Stimulated activated CD4-positive, alpha-beta T cell treated with anti-CD3 and anti-CD28 coated beads, Interleukin-2, amount 100 ng/mL, for 4 hours (primary cell): ENCODE measurements at regions not wholly inside any gene's neighbourhood (a gene's known extent, or its start where the extent isn't known, plus 50 kb on each side); places are given as distances from the start of the nearest gene placed in this dataset.

Experiments
- DNase-seq: peaks from one replicate; pipeline ENCODE4 v3.0.0-alpha.2; 2020; ENCODE audit warnings: low read depth

GRCh38 chr14:99095369-99095768 lies 176.6 kb downstream of the BCL11B start:
- no peak for DNase-seq

- no peak for DNase-seq
Observed at GRCh38 chr14:99098199-99098598, 173.8 kb downstream of the BCL11B start.

GRCh38 chr14:99099051-99099787 lies 172.8 kb downstream of the BCL11B start:
- no peak for DNase-seq

GRCh38 chr14:99100497-99101270 lies 171.3 kb downstream of the BCL11B start:
- no peak for DNase-seq

GRCh38 chr14:99101855-99102461 lies 170.0 kb downstream of the BCL11B start:
- no peak for DNase-seq

GRCh38 chr14:99116741-99117295 lies 155.2 kb downstream of the BCL11B start:
- DNase-seq = no peak

GRCh38 chr14:99117671-99118045 lies 154.3 kb downstream of the BCL11B start:
- no peak for DNase-seq

- DNase-seq = no peak
Observed at GRCh38 chr14:99118046-99118721, 153.8 kb downstream of the BCL11B start.

- DNase-seq = no peak
Observed at GRCh38 chr14:99118946-99119345, 153.1 kb downstream of the BCL11B start.
